Lower lobe of right lung (tissue), 2 donors: ENCODE measurements at regions not wholly inside any gene's neighbourhood (a gene's known extent, or its start where the extent isn't known, plus 50 kb on each side); places are given as distances from the start of the nearest gene placed in this dataset.
"Not testable (repeated sequence)": the region's sequence is repeated elsewhere in the genome, so short reads cannot be mapped to it uniquely, and the experiment has no call there.

Experiments used
- ATAC-seq, 2 donors: fragments of 200-7000 bp; cut with Tn5 transposase; one replicate each; pipeline ENCODE4 v1.9.1; 2020 to 2022; ENCODE audit warnings: mild to moderate bottlenecking in 2 of 2, moderate library complexity in 2 of 2
- DNase-seq: peaks from one replicate; pipeline ENCODE4 v3.0.0-alpha.2; 2020
- H3K27ac ChIP-seq: fragments of 200-600 bp; one replicate; pipeline ENCODE4 v1.8.0; 2022
- H3K27me3 ChIP-seq: fragments of 200-600 bp; one replicate; pipeline ENCODE4 v1.8.0; 2022; ENCODE audit warnings: low read depth
- H3K36me3 ChIP-seq: fragments of 200-600 bp; one replicate; pipeline ENCODE4 v1.8.0; 2022; ENCODE audit warnings: mild to moderate bottlenecking
- H3K4me1 ChIP-seq: fragments of 200-600 bp; one replicate; pipeline ENCODE4 v1.8.0; 2022
- H3K4me3 ChIP-seq: fragments of 200-600 bp; one replicate; pipeline ENCODE4 v1.8.0; 2022; ENCODE audit warnings: mild to moderate bottlenecking
- H3K9me3 ChIP-seq: fragments of 200-600 bp; one replicate; pipeline ENCODE4 v1.8.0; 2022
- intact Hi-C: fragments of 100-400 bp; cut with DNase I; formaldehyde crosslinking; loops from one replicate; pipeline ENCODE4 v1.11.0; 2022
- TF ChIP-seq, protein P1 (sequence below): fragments of 200-600 bp; IDR thresholded peaks from one replicate; pipeline ENCODE4 v1.8.0; 2022; ENCODE audit warnings: antibody characterized with exemption, mild to moderate bottlenecking
- donor health status: DM: no; HTN: yes; CAD: no; lungs with severe emphysema.

DNA sequence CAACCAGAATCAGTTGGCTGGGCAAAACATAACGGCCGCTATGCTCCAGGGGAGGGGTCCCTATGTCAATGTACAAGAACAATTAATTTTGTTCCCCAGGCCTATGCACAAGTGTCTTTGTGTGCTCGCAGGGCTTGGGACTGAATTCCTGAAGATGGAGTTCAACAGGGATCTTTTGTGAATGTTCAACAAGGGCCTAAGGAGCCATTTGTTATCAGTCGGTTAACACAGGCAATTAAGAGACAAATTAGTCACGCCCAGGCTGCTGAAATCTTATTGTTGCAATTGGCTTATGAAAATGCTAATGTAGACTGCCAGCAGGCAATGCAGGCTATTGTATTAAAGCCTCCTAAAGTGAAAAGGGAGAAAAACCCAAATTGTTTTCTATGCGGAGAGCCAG lies 117.5 kb downstream of the ZNF429 start:
- Histone ChIP-seq H3K36me3 (no peaks in the 10 kb centered on the region), H3K27ac (no peak overlapping the region), H3K4me1 (no peaks in the 10 kb centered on the region), H3K27me3 (no peaks in the 10 kb centered on the region), H3K4me3 (no peak overlapping the region), H3K9me3 (no peaks in the 10 kb centered on the region)
- TF ChIP-seq, protein P1, sequence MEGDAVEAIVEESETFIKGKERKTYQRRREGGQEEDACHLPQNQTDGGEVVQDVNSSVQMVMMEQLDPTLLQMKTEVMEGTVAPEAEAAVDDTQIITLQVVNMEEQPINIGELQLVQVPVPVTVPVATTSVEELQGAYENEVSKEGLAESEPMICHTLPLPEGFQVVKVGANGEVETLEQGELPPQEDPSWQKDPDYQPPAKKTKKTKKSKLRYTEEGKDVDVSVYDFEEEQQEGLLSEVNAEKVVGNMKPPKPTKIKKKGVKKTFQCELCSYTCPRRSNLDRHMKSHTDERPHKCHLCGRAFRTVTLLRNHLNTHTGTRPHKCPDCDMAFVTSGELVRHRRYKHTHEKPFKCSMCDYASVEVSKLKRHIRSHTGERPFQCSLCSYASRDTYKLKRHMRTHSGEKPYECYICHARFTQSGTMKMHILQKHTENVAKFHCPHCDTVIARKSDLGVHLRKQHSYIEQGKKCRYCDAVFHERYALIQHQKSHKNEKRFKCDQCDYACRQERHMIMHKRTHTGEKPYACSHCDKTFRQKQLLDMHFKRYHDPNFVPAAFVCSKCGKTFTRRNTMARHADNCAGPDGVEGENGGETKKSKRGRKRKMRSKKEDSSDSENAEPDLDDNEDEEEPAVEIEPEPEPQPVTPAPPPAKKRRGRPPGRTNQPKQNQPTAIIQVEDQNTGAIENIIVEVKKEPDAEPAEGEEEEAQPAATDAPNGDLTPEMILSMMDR: no peak
- DNase-seq (no peak), ATAC-seq (no peak)
- intact Hi-C loops: no loop called here

DNA sequence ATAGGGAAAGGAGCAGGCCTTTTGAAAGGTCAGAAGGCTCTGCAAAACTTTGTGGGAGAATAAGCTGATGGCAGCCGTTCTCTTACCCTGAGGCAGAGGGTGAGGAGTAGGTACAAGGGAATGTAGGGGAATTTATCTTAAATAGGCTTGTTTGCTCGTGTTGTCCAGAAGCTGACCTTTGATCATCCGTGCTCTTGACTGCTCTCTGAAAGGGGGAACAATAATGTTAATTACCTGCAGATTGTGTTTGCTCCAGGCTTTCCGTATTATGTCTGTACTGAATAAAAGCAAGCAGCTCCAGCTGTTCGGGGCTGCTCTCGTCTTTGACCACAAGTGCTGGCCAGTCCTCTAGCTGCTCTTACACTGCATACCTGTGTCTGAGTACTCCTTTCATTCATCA lies 116.3 kb downstream of the ZNF429 start:
- Histone ChIP-seq H3K27ac (no peak overlapping the region), H3K4me1 (no peaks in the 10 kb centered on the region), H3K36me3 (no peaks in the 10 kb centered on the region), H3K9me3 (no peaks in the 10 kb centered on the region), H3K4me3 (no peak overlapping the region), H3K27me3 (no peaks in the 10 kb centered on the region)
- ATAC-seq (no peak), DNase-seq (no peak)
- TF ChIP-seq, protein P1: no peak
- intact Hi-C loops: no loop called here

DNA sequence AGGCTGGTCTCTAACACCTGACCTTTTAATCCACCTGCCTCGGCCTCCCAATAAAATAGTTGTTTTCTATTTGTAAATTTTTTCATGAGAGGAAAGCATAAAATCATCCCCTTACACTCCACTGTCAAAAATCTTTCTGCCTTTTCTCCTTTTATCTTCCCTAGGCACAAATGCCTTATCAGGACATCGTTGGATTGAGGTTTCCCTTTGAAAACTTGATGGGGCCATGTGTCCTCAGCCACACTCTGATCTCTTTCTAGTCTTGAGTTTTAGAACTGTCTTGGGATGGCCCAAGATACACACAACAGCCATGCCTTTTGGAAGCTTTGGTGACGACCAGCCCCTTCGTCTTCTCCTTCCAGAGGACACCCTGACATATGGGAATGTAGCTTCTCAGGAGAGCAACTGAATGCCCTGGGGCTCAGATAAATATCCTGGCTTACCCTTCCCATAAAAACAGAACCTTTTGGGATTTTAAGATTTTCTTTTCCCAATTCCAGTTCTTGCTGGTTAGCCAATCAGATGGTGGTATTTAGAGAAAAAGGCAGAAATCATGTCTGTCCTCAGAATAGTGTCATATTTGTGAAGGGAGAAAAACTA lies 112.4 kb downstream of the ZNF429 start:
- intact Hi-C loops: no loop called here
- ATAC-seq: no peak
- H3K9me3 ChIP-seq: no peaks in the 10 kb centered on the region

DNA sequence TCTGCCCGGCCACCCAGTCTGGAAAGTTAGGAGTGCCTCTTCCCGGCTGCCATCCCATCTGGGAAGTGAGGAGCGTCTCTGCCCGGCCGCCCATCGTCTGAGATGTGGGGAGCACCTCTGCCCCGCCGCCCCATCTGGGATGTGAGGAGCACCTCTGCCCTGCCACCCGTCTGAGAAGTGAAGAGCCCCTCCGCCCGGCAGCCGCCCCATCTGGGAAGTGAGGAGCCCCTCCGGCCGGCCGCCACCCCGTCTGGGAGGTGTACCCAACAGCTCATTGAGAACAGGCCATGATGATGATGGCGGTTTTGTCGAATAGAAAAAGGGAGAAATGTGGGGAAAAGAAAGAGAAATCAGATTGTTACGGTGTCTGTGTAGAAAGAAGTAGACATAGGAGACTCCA lies 109.4 kb downstream of the ZNF429 start:
- H3K4me3 ChIP-seq, ATAC-seq, DNase-seq, H3K9me3 ChIP-seq, H3K36me3 ChIP-seq, H3K27ac ChIP-seq, intact Hi-C loops, H3K4me1 ChIP-seq, H3K27me3 ChIP-seq: not testable (repeated sequence)

More for the DNA sequence above, 112.4 kb downstream of the ZNF429 start:
- Histone ChIP-seq H3K36me3 (no peaks in the 10 kb centered on the region), H3K27me3 (no peaks in the 10 kb centered on the region), H3K4me1 (no peaks in the 10 kb centered on the region), H3K27ac (no peak overlapping the region), H3K4me3 (no peak overlapping the region)
- TF ChIP-seq, protein P1: no peak
- no peak for DNase-seq

DNA sequence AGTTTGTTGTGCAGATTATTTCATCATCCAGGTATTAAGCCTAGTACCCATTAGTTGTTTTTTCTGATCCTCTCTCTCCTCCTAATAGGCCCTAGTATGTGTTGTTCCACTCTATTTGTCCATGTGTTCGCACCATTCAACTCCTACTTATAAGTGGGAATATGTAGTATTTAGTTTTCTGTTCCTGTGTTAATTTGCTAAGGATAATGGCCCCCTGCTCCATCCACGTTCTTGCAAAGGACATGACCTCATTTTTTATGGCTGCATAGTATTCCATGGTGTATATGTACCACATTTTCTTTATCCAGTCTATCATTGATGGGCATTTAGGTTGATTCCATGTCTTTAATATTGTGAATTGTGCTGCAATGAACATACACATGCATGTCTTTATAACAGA lies 107.8 kb downstream of the ZNF429 start:
- H3K27ac ChIP-seq, DNase-seq, H3K4me1 ChIP-seq, H3K27me3 ChIP-seq, H3K4me3 ChIP-seq, intact Hi-C loops, H3K9me3 ChIP-seq, ATAC-seq, H3K36me3 ChIP-seq: not testable (repeated sequence)

DNA sequence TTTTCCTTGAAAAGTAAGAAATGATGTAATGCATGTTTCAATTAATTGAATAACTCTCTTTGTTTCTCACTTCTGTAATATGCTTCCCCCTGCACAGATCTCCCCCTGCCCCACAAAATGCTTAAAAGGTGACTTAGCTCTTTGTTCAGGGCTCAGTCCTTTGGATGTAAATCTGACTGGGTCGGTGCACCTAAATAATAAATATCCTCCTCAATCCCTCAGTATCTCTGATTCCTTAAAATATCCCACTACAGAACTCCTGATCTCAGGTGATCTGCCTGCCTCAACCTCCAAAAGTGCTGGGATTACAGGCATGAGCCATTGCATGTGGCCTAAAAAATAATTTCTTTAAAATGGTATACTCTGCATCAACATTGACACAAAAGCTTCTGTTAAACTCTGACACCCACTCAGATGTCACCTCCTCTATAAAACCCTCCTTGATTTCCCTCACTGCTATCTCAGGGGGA lies 107.0 kb downstream of the ZNF429 start:
- intact Hi-C loops: no loop called here
- Histone ChIP-seq H3K27me3 (no peaks in the 10 kb centered on the region), H3K4me1 (no peaks in the 10 kb centered on the region), H3K27ac (no peak overlapping the region), H3K4me3 (no peak overlapping the region), H3K36me3 (no peaks in the 10 kb centered on the region), H3K9me3 (no peaks in the 10 kb centered on the region)
- ATAC-seq (no peak), DNase-seq (no peak)
- TF ChIP-seq, protein P1: no peak
